ENCODE measurements at regions not wholly inside any gene's neighbourhood (a gene's known extent, or its start where the extent isn't known, plus 50 kb on each side); places are given as distances from the start of the nearest gene placed in this dataset.

- TF ChIP-seq CTCF (conservative IDR thresholded peaks at IDR 0.05; ENCODE audit: low read length) = no peak
- TF ChIP-seq EZH2phosphoT487 (IDR thresholded peaks at IDR 0.05; ENCODE audit: borderline replicate concordance) = no peak
Measured at GRCh38 chr7:121545418-121545817, 149.3 kb upstream of the FAM3C start.

All from Loucy (cell line).